Posterior cingulate gyrus (tissue), 11 donors: ENCODE measurements at regions not wholly inside any gene's neighbourhood (a gene's known extent, or its start where the extent isn't known, plus 50 kb on each side); places are given as distances from the start of the nearest gene placed in this dataset.

Experiments used
- DNase-seq, 10 donors: peaks; one replicate each; pipeline versions ENCODE4 v3.0.0 to v3.0.0-alpha.2; 2020 to 2021; ENCODE audit warnings: mixed read lengths in 3 of 10
- intact Hi-C: fragments of 100-400 bp; cut with DNase I; formaldehyde crosslinking; loops from one replicate; pipeline ENCODE4 v1.15.1; 2023

- DNase-seq = peak; percentile 39 to 95 (median 52)
- intact Hi-C loops = loop anchor here (2.0 to 10.0 kb wide), 5 partner anchors 77 to 795 kb away; partner anchors contain the start of gene TCF4
These were observed 191.9 kb upstream of the TCF4 start for GRCh38 chr18:55779691-55780585.

- DNase-seq = peak in 2 of 10 donors; percentile 6 to 69
- intact Hi-C loops = no loop called here
These were observed 191.0 kb upstream of the TCF4 start for GRCh38 chr18:55778788-55779690.

DNA sequence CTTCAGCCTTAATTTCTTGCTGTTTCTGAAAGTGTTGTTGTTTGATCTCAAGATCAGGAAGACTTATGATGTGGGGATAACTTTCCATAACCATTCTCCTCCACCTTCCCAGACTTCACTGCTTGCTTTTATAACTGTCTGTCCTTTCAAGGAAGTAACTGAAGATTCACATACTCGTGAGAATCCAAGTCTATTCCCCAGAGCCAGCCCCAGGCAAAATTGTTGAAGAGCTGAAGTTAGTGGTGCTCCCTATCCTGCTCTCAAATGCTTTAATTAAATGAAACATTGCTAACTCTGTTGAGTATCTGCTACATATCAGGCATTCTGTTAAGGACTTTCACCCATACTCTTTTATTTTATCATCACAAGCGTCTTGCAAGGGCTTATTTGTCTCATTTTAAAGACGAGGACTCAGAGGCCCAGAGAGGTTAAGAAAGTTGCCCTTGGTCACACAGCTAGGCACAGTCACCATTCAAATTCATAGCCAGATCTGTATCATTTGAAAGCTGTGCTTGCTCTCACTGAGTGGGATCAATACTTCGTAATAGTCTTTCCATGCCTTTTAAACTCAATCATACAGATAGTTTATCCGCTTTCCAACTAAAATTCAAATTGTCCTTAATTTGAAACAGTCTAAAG lies 189.8 kb upstream of the TCF4 start:
- intact Hi-C loops = no loop called here
- DNase-seq = no peak

DNA sequence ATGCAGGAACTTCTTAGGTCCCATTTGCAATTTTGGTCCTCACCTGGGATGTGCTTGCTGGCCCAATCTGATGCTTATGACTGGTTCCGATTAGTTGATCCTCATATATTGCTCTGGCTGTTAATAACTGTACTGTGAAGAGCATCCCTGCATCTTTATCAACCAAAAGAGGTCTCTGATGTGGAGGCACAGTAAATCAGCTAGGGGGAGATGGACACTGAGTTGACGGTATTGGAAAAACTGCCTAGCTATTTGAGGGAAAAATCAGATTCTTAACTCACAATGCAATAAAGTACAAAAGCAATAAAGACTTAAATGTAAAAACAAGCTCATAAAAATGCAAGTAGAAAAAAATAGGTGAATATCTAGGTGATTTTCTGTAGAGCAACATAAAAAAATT lies 188.0 kb upstream of the TCF4 start:
- intact Hi-C loops = no loop called here
- DNase-seq = no peak

DNA sequence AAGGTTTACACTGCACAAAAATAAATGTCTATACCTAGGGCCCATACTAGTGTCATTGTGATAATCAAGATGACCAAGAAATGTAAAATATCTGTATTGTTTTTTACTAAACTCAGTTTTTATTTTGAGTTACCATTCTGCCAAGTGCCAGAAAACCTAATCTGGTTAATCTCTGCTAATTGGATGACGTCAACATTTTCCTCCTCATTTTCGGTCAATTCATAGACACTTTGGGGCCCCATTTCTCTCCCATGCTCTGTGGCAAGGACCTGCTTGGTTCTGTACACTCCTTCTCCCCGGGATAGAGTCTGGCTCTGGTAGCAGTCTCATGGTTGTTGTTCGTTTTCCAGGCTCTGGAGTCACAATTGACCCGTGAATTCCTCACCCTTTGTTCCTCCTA lies 186.5 kb upstream of the TCF4 start:
- DNase-seq = no peak
- intact Hi-C loops = no loop called here

- DNase-seq = no peak
- intact Hi-C loops = no loop called here
These were observed 180.3 kb upstream of the TCF4 start for GRCh38 chr18:55768255-55768654.

DNA sequence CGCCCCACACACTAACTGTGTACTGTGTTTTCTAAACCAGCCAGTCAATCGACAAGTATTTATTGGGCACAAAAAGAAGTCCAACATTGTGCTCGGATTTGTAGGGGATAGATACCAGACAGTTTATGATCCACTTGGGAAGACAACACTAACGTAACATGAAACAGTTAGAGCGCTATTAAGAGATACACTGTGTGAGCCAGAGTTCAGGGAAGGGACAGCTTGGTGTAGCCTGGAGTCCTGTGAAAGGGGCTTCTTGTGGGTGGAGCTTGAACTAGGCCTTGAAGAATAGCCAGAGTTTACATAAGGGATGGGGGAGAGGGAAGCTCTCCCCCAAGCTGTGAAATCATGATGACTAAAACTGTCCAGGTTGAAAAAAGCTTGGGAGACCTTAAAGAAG lies 176.4 kb upstream of the TCF4 start:
- DNase-seq = no peak
- intact Hi-C loops = no loop called here

DNA sequence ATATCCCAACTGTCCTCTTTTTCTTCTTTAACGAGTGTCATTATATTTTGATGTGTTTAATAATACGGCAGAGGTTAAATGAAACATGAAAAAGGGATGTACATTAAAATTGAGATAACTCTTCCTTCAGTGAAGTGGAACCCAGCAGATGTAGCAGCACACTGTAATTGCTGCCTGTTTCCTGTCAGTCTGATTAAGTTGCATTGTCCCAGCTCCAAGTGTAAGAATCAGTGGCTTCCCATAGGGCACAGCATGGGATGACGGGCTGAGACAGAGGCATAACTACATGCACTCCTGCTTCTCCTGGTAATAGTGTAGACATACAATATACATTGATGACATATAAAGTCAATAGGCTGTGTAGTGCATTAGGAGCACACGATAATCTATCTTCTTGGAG lies 175.8 kb upstream of the TCF4 start:
- intact Hi-C loops = no loop called here
- DNase-seq = no peak

- no peak for DNase-seq
- intact Hi-C loops = no loop called here
These were observed 175.3 kb upstream of the TCF4 start for GRCh38 chr18:55763298-55763697.

DNA sequence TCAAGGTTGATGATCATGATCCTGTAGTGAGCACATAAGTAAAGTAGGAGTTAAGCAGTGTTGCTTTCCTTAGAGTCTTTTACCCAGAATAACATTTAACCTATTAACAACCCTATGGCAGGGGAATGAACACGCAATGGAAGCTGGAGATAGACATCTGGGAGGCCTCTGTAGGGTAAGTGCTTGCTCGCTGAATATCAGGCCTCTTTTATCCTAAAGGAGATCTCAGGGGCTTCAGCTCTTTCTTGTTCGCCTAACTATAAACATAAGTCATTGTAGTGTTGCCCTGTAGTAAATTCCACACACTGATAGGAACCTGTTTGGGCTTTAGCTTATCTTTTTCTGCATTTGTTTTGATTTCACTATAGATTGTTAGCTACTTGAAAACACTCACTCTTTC lies 174.4 kb upstream of the TCF4 start:
- DNase-seq = no peak
- intact Hi-C loops = no loop called here

DNA sequence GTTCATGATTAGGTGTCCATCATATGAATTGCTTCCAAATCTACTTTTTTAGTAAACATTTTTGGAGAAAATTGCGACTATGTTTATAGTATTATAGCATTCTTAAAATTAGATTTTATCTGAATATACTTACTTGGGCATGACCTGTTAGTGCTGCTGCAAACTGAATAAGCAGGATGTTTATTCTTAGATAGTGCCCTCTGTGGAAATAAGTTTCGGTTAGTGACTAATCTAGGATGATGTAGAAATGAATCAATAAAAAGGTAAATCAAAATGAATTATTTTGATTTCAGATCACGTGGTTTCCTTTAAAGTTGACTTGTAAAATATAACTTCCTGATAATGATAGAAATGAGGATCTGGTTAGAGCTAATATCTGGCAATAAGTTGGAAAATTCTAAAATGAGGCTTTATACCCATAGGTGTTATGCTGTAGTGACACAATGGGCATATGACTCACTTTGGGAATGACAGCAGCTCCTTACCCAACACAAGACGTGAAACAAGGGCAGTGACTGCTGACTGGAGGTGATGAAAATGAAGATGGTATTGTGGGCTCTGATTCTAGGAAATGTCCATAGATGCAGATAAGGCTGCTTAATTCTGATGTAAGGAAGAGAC lies 165.8 kb upstream of the TCF4 start:
- DNase-seq = no peak
- intact Hi-C loops = loop anchor here (5.0 kb wide), 1 partner anchor 146 kb away; no protein-coding TSS in a partner anchor

DNA sequence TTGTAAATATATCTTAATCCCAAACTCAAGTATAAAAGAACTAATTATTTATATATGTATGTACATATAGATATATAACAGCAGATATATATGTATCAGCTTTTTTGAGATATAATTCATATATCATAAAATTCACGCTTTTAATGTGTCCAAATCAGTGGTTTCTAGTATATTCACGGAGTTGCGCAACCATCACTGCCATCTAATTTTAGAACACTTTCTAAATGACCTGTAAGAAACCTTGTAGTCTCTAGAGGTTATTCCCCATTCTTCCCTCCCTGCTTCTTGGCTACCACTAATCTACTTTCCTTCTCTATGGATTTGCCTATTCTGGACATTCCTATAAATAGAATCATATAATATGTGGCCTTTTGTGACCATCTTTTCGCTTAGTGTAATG lies 163.5 kb upstream of the TCF4 start:
- no peak for DNase-seq
- intact Hi-C loops = loop anchor here (5.0 kb wide), 1 partner anchor 144 kb away; no protein-coding TSS in a partner anchor

DNA sequence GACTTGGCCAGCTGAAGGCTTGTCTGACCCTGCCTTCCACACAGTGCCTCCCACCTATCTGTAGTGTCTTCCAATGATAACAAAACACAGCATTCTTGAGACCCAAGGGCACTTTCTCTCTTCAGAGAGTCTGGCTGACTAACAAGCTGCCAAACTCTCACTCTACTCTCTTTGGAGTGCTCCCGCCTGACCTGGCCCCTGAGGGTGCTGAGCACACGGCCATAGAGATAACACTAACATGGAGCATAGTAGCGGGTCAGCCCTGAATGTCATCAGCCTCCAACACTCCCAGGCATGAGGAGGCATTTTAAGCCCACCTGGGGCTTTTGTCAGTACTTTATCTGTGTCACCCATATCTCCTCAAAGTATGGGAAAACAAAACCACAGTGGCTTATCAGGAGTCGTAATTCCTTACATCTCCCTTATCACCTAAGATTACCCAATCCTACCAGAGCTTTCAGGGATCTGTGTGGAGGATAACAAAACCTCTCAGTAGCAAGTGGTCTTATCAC lies 160.3 kb upstream of the TCF4 start:
- no peak for DNase-seq
- intact Hi-C loops = no loop called here

GRCh38 chr18:55744206-55744605 lies 156.2 kb upstream of the TCF4 start:
- intact Hi-C loops = no loop called here
- no peak for DNase-seq

- intact Hi-C loops = no loop called here
- no peak for DNase-seq
These were observed 155.7 kb upstream of the TCF4 start for GRCh38 chr18:55743736-55744135.

- no peak for DNase-seq
- intact Hi-C loops = no loop called here
These were observed 155.1 kb upstream of the TCF4 start for GRCh38 chr18:55743133-55743532.

DNA sequence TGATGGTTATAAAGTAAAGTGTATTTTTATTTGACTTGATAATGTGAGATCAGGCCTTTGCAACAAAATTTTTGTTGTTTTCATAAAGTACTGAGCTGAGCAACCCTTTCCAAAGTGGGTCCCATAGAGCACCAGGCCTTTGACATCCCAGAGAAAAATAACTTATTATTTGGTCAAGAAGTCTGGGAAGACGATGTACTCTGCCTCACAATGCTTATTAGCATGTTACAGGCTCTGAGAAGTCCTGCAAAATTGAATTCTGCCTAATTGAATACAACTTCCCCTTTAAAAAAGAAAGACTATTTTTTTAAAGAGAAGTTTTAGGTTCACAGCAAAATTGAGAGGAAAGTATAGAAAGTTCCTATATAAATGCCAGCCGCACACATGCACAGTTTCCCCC lies 151.5 kb upstream of the TCF4 start:
- DNase-seq = no peak
- intact Hi-C loops = no loop called here

GRCh38 chr18:55738483-55739114 lies 150.6 kb upstream of the TCF4 start:
- intact Hi-C loops = no loop called here
- DNase-seq = no peak

DNA sequence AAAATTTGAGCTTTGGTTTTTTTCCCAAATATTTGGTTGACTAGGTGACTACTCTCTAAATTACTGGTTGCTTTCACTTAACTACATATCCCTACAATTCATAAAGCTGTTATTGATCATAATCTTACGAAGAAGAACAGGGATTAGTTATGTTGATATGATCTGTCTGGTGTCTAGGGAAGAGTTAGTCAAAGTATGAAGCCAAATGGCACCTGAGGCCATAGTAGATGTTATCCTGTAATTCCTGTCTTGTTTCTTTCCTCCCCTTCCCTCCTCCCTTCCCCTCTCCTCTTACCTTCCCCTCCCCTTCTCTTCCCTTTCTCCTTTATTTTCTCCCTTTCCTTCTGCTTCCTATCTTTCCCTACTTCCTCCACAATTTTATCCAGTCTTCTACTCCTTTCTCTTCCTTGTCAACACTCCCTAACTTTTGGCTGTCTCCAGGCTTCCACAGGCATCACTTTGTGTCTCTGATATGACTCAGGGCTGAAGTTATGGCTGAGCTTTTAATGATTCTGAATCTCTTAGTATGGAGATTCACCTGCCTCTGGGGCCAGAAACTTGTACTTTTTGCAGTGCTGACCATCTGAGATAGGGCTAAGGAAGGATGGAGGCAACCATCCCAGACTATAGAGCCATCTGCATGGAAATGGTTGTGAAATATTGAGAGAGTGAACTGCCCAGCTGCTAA lies 149.9 kb upstream of the TCF4 start:
- intact Hi-C loops = no loop called here
- no peak for DNase-seq
